Lower leg skin (tissue), 4 donors: ENCODE measurements at regions not wholly inside any gene's neighbourhood (a gene's known extent, or its start where the extent isn't known, plus 50 kb on each side); places are given as distances from the start of the nearest gene placed in this dataset.
"Not testable (repeated sequence)": the region's sequence is repeated elsewhere in the genome, so short reads cannot be mapped to it uniquely, and the experiment has no call there.

Experiments used
- DNase-seq, 2 donors: peaks; one replicate each; pipeline ENCODE4 v3.0.0-alpha.2; 2019; ENCODE audit warnings: low spot score in 2 of 2
- H3K4me3 ChIP-seq: fragments of 200-600 bp; sonication (generic); 2 replicates; pipeline ENCODE4 v1.5.1; 2017; ENCODE audit warnings: mild to moderate bottlenecking, low read depth; ENCODE audit not compliant: poor library complexity, severe bottlenecking
- CTCF ChIP-seq, 3 donors: fragments of 450-650 bp; IDR thresholded peaks; one replicate each; pipeline ENCODE4 v1.5.1; 2016; ENCODE audit warnings: antibody characterized with exemption in 3 of 3, mild to moderate bottlenecking in 3 of 3, moderate library complexity in 2 of 3
- POLR2A ChIP-seq, 2 donors: fragments of 450-650 bp; IDR thresholded peaks; one replicate each; pipeline ENCODE4 v1.6.1; 2016 to 2017; ENCODE audit warnings: antibody characterized with exemption in 2 of 2, mild to moderate bottlenecking in 1 of 2, moderate library complexity in 1 of 2
- WGBS, 2 donors: methylation state at CpG; one replicate each; pipeline ENCODE4 v1.1.5; 2018; 5-methylcytosine and 5-hydroxymethylcytosine counted together
- intact Hi-C: fragments of 100-400 bp; cut with DNase I; formaldehyde crosslinking; loops from one replicate; pipeline ENCODE4 v1.15.0; 2023; ENCODE audit warnings: low total_unique reads

- DNase-seq = no peak
- intact Hi-C loops = no loop called here
- 65 to 68% methylated on average over 1 of the region's 1 CpG for WGBS, 2 donors
- H3K4me3 ChIP-seq = no peak overlapping the region
- no peak for TF ChIP-seq POLR2A (IDR thresholded peaks at IDR 0.05)
- no peak for TF ChIP-seq CTCF (IDR thresholded peaks at IDR 0.05)
Measured at GRCh38 chrX:63581906-63582305, 203.1 kb downstream of the ARHGEF9 start.

DNA sequence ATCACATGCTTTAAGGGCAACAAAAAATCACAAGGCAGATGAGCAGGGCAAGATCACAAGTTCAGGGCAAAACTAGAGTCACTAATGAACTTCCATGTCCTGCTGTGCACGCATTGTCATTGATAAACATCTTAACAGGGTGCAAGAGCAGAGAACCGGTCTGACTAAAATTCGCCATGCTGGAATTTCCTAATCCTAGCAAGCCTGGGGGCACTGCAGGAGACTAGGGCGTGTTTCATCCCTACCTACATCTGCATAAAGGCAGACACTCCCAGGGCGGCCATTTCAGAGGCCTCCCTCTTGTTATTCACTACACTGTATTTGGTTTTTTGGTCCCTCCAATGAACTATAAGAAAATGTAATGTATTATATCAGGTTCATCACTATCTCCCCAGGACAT, 203.6 kb downstream of the ARHGEF9 start:
- intact Hi-C loops = no loop called here
- no peak for TF ChIP-seq CTCF (IDR thresholded peaks at IDR 0.05)
- no peak for TF ChIP-seq POLR2A (IDR thresholded peaks at IDR 0.05)
- WGBS, 2 donors = 35 to 47% methylated on average over 5 of the region's 5 CpGs
- H3K4me3 ChIP-seq = no peak overlapping the region
- no peak for DNase-seq

GRCh38 chrX:63576533-63576932, 208.5 kb downstream of the ARHGEF9 start:
- no peak for TF ChIP-seq CTCF (IDR thresholded peaks at IDR 0.05)
- no peak for TF ChIP-seq POLR2A (IDR thresholded peaks at IDR 0.05)
- H3K4me3 ChIP-seq = no peak overlapping the region
- intact Hi-C loops = no loop called here
- DNase-seq = no peak
- 64 to 80% methylated on average over 1 of the region's 1 CpG for WGBS, 2 donors

DNA sequence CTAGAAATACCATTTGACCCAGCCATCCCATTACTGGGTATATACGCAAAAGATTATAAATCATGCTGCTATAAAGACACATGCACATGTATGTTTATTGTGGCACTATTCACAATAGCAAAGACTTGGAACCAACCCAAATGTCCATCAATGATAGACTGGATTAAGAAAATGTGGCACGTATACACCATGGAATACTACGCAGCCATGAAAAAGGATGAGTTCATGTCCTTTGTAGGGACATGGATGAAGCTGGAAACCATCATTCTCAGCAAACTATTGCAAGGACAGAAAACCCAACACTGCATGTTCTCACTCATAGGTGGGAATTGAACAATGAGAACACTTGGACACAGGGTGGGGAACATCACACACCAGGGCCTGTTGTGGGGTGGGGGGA, 209.3 kb downstream of the ARHGEF9 start:
- WGBS, 2 donors = 87 to 95% methylated on average over 3 of the region's 3 CpGs
- H3K4me3 ChIP-seq, DNase-seq, intact Hi-C loops: not testable (repeated sequence)

- DNase-seq = no peak
- intact Hi-C loops = no loop called here
- TF ChIP-seq CTCF (IDR thresholded peaks at IDR 0.05) (no peak), POLR2A (IDR thresholded peaks at IDR 0.05) (no peak)
- H3K4me3 ChIP-seq = no peak overlapping the region
Measured at GRCh38 chrX:63566856-63567255, 215.7 kb upstream of the SPIN4 start.

DNA sequence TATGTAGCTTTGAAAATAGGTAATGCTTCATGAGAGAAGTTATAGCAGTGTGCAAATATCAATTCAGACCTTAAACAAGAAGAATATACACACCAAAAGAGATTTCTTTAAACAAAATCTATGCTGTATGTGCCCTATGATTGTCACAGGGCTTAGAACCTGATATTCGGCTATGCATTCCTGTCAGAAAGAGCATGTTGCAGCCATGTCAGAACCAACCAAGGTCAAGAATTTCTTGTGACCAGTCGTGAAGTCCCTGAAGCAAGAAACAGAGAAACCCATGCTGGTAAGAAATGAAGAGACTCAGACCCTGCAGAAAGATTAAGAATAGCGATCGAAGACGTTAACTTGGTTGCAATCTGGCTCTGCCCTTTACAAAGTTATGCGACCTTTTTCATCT, 210.3 kb upstream of the SPIN4 start:
- H3K4me3 ChIP-seq = no peak overlapping the region
- whole genome bisulfite sequencing, 2 donors = 3 to 27% methylated on average over 6 of the region's 6 CpGs
- no peak for TF ChIP-seq CTCF (IDR thresholded peaks at IDR 0.05)
- TF ChIP-seq POLR2A (IDR thresholded peaks at IDR 0.05) = no peak
- intact Hi-C loops = no loop called here
- DNase-seq = no peak
